GM18498 (cell line): ENCODE measurements at regions not wholly inside any gene's neighbourhood (a gene's known extent, or its start where the extent isn't known, plus 50 kb on each side); places are given as distances from the start of the nearest gene placed in this dataset.

Experiments used
- ATAC-seq: cut with Tn5 transposase; IDR thresholded peaks from one replicate; pipeline ENCODE4 v1.9.1; 2021; ENCODE audit warnings: mild to moderate bottlenecking, moderate library complexity; ENCODE audit not compliant: unreplicated experiment

GRCh38 chr6:148263961-148264360, 78.7 kb upstream of the SASH1 start:
- ATAC-seq, result no peak

DNA sequence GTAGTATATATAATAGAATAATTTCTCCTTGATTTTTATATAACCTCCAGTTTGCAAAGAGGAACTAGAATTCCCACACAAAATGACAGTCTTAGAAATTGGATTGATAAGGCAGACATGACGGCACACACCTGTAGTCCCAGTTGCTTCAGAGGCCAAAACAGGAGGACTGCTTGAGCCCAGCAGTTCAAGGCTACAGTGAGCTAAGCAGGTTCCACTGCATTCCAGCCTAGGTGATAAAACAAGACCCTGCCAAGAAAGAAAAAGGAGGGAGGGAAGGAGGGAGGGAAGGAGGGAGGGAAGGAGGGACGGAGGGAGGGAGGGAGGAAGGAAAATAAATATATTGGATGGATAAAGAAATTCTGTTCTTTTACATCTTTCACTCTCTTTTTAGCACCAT, 77.6 kb upstream of the SASH1 start:
- ATAC-seq, result no peak

DNA sequence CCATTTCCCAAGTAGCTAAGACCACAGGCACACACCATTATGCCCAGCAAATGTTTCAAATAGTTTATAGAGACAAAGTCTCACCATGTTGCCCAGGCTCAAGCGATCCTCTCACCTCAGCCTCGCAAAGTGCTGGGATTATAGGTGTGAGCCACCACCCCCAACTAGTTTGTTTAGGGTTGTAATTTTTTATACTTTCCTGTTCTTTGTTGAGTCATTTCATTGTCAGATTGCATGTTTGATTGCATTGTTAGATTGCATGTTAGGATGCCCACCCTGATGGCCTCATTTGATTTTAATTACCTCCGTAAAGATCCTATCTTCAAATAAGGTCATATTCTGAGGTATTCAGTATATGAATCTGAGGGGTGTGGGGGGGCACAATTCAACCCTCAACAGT, 73.3 kb upstream of the SASH1 start:
- ATAC-seq, result no peak

GRCh38 chr6:148271711-148272439, 70.8 kb upstream of the SASH1 start:
- no peak for ATAC-seq

GRCh38 chr6:148272597-148272996, 70.0 kb upstream of the SASH1 start:
- no peak for ATAC-seq

- ATAC-seq, result no peak
Observed at GRCh38 chr6:148273962-148274752, 68.5 kb upstream of the SASH1 start.

DNA sequence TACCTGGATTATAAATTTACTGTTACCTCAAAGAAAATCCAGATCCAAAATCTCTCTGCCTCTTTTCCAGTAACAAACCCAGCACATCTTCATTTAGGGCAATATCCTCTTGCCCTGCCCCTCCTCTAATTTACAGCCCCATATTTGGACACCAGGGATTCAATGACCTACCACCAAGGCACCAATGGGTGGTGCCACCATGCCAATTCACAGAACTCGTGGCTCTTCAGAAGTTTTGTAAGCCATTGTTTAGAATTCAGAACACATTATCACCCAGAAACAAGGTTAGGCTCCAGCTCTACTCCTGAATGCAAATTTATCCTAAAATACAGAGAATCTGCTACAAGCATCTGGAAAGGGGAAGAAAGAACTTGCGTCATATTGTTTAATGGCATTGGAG, 67.8 kb upstream of the SASH1 start:
- ATAC-seq, result no peak

GRCh38 chr6:148285205-148285604, 57.4 kb upstream of the SASH1 start:
- ATAC-seq, result no peak

DNA sequence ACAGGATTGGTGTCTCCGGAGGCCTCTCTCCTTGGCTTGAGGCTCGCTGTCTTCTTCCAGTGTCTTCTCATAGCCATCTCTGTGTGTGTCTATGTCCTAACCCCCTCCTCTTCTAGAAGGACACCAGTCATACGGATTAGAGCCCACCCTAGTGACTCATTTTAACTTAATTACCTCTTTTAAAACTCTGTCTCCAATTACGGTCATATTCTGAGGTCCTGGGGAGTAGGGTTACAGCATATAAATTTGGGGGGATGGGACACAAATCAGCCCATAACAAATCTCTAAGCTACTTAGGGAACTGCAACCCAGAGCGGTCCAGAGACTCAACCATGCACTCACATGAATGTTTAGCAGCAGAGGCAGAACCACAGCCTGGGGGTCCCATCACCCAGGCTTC, 56.1 kb upstream of the SASH1 start:
- ATAC-seq, result no peak

- no peak for ATAC-seq
Observed at GRCh38 chr6:148287623-148288333, 54.9 kb upstream of the SASH1 start.

DNA sequence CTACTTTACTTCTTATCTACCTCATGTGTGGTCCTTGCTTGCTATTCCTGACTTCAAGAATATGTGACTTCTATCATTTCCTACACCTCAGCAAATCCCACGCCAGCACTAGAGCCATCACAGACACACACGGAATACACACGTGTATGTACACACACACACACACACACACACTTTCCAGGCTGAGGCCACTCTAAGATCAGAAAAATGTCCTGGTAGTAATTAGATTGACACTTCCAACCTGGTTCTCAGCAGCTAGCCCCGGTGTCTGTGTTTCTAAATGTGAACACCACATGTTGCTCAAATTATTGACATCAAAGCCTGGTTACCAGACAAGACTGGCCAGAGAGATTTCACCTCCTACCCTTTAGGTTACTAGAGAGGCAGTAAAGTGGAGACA, 54.1 kb upstream of the SASH1 start:
- no peak for ATAC-seq

- ATAC-seq, result no peak
Observed at GRCh38 chr6:148289153-148289552, 53.5 kb upstream of the SASH1 start.

- no peak for ATAC-seq
Observed at GRCh38 chr6:148291876-148292275, 50.8 kb upstream of the SASH1 start.
